Fibroblast of lung (primary cell): ENCODE measurements at regions not wholly inside any gene's neighbourhood (a gene's known extent, or its start where the extent isn't known, plus 50 kb on each side); places are given as distances from the start of the nearest gene placed in this dataset.

ENCODE experiments used
- DNase-seq, 2 donors: peaks; one replicate each; pipeline versions ENCODE4 v3.0.0 to v3.0.0-alpha.2; 2010; ENCODE audit warnings: low read depth in 2 of 2
- H2AFZ ChIP-seq: 2 replicates; pipeline ENCODE4 v1.5.1; 2012; ENCODE audit warnings: low read length, control low read depth, inconsistent platforms
- H3K27ac ChIP-seq: 2 replicates; pipeline ENCODE4 v1.5.1; 2011; ENCODE audit warnings: low read length, control low read depth; ENCODE audit not compliant: insufficient read depth
- H3K27me3 ChIP-seq: 2 replicates; pipeline ENCODE4 v1.5.1; 2011; ENCODE audit warnings: mild to moderate bottlenecking, low read length; ENCODE audit not compliant: control insufficient read depth, insufficient read depth
- H3K36me3 ChIP-seq: 2 replicates; pipeline ENCODE4 v1.5.1; 2011; ENCODE audit warnings: low read length; ENCODE audit not compliant: control insufficient read depth, insufficient read depth
- H3K4me1 ChIP-seq: 2 replicates; pipeline ENCODE4 v1.5.1; 2011; ENCODE audit warnings: low read length; ENCODE audit not compliant: control insufficient read depth, insufficient read depth; ENCODE audit errors: extremely low read depth
- H3K4me2 ChIP-seq: 2 replicates; pipeline ENCODE4 v1.5.1; 2011; ENCODE audit warnings: low read length, control low read depth; ENCODE audit not compliant: insufficient read depth; ENCODE audit errors: extremely low read depth
- H3K4me3 ChIP-seq, 4 experiments: fragments of 200-600 bp in 1 of 4; sonication (generic) in 1 of 4; replicated peaks in 1 of 4; 2 replicates each; pipeline ENCODE4 v1.5.1; 2011 to 2016; ENCODE audit warnings: low read length in 4 of 4, low read depth in 3 of 4, mild to moderate bottlenecking in 3 of 4, control low read depth in 2 of 4, inconsistent platforms in 1 of 4, mixed read lengths in 1 of 4; ENCODE audit not compliant: insufficient read depth in 1 of 4; ENCODE audit errors: control extremely low read depth in 1 of 4
- H3K79me2 ChIP-seq: 2 replicates; pipeline ENCODE4 v1.5.1; 2012; ENCODE audit warnings: mild to moderate bottlenecking, low read length, inconsistent platforms; ENCODE audit not compliant: control insufficient read depth, insufficient read depth
- H3K9ac ChIP-seq: 2 replicates; pipeline ENCODE4 v1.5.1; 2011; ENCODE audit warnings: mild to moderate bottlenecking, low read length, control low read depth; ENCODE audit not compliant: insufficient read depth
- H3K9me3 ChIP-seq: 2 replicates; pipeline ENCODE4 v1.5.1; 2012; ENCODE audit warnings: low read depth, low read length; ENCODE audit not compliant: control insufficient read depth, insufficient read depth
- H4K20me1 ChIP-seq: 2 replicates; pipeline ENCODE4 v1.5.1; 2011; ENCODE audit warnings: low read length; ENCODE audit not compliant: control insufficient read depth, insufficient read depth; ENCODE audit errors: extremely low read depth
- EZH2 ChIP-seq: IDR thresholded peaks from 2 replicates; pipeline ENCODE4 v1.5.1; 2012; ENCODE audit warnings: low read length, control low read depth, mild to moderate bottlenecking; ENCODE audit errors: missing control alignments
- TF ChIP-seq, protein P1 (sequence below), 2 donors: IDR thresholded peaks in 1 of 2; conservative IDR thresholded peaks in 1 of 2; 1 replicate in 1 of 2; 2 replicates in 1 of 2; pipeline ENCODE4 v1.5.1; 2011 to 2012; ENCODE audit warnings: low read length in 2 of 2, control low read depth in 1 of 2, inconsistent platforms in 1 of 2, low read depth in 1 of 2, mild to moderate bottlenecking in 1 of 2

DNA sequence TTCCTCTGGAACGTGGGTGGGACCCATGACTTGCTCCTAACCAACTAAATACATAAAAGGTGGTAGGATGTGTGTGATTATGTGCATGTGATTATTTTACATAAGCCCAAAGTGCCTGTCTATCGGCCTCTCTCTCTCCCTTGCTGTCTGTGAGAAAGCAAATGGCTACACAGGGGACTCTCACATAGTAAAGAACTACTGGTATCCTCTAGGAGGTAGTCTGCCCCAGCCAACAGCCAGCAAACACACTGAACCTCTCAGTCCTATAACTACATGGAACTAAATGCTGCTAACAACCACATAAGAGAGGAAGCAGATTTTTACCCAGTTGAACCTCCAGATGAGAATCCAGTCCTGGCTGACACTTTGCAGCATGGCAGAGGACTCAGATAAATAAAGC lies 1249.4 kb downstream of the ADGRL3 start:
- H3K4me1 ChIP-seq, result no peaks in the 10 kb centered on the region
- H3K9me3 ChIP-seq, result no peaks in the 10 kb centered on the region
- H3K36me3 ChIP-seq, result no peaks in the 10 kb centered on the region
- H3K27me3 ChIP-seq, result no peaks in the 10 kb centered on the region
- no peak overlapping the region for H3K4me3 ChIP-seq
- no peak overlapping the region for H3K4me2 ChIP-seq
- no peaks in the 10 kb centered on the region for H3K79me2 ChIP-seq
- H2AFZ ChIP-seq, result no peak overlapping the region
- H3K9ac ChIP-seq, result no peak overlapping the region
- no peak for DNase-seq
- no peaks in the 10 kb centered on the region for H4K20me1 ChIP-seq
- TF ChIP-seq EZH2, result no peak
- TF ChIP-seq, protein P1, sequence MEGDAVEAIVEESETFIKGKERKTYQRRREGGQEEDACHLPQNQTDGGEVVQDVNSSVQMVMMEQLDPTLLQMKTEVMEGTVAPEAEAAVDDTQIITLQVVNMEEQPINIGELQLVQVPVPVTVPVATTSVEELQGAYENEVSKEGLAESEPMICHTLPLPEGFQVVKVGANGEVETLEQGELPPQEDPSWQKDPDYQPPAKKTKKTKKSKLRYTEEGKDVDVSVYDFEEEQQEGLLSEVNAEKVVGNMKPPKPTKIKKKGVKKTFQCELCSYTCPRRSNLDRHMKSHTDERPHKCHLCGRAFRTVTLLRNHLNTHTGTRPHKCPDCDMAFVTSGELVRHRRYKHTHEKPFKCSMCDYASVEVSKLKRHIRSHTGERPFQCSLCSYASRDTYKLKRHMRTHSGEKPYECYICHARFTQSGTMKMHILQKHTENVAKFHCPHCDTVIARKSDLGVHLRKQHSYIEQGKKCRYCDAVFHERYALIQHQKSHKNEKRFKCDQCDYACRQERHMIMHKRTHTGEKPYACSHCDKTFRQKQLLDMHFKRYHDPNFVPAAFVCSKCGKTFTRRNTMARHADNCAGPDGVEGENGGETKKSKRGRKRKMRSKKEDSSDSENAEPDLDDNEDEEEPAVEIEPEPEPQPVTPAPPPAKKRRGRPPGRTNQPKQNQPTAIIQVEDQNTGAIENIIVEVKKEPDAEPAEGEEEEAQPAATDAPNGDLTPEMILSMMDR (conservative IDR thresholded peaks at IDR 0.05 in 1 of 2, IDR thresholded peaks at IDR 0.05 in 1 of 2; ENCODE audit: low read depth in 1 of 2, low read length in 2 of 2), result no peak
- H3K27ac ChIP-seq, result no peak overlapping the region

DNA sequence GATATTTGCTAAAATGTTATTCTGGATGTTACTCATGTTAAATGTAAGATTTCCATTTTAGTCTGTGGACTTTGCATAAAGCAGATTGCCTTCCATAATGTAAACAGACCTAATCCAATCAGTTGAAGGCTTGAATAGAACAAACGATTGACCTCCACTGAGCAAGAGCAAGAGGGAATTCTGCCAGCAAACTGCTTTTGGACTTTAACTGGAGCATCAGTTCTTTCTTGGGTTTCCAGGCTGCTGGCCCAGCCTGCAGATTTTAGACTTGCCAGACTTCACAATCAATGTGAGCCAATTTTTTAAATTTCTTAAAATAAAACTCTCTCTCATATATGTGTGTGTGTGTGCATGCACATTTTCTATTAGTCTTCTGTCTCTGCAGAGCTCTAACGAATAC lies 1248.8 kb downstream of the ADGRL3 start:
- Histone ChIP-seq H3K4me1 (no peaks in the 10 kb centered on the region), H3K9me3 (no peaks in the 10 kb centered on the region)

DNA sequence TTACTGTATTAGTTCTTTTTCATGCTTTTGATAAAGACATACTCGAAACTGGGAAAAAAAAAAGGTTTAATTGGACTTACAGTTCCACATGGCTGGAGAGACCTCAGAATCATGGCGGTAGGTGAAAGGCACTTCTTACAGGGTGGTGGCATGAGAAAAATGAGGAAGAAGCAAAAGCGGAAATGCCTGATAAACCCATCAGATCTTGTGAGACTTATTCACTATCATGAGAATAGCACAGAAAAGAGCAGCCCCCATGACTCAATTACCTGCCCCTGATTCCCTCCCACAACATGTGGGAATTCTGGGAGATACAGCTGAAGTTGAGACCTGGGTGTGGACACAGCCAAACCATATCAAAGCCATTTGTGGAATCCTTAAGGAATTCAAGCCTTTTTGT lies 1238.9 kb downstream of the ADGRL3 start:
- H3K79me2 ChIP-seq, result no peaks in the 10 kb centered on the region
- DNase-seq, result no peak
- H3K4me3 ChIP-seq, result no peak overlapping the region
- no peak overlapping the region for H2AFZ ChIP-seq
- no peak overlapping the region for H3K9ac ChIP-seq
- H3K27me3 ChIP-seq, result no peaks in the 10 kb centered on the region
- no peaks in the 10 kb centered on the region for H4K20me1 ChIP-seq
- H3K9me3 ChIP-seq, result no peaks in the 10 kb centered on the region
- H3K27ac ChIP-seq, result no peak overlapping the region
- H3K36me3 ChIP-seq, result no peaks in the 10 kb centered on the region
- no peak overlapping the region for H3K4me2 ChIP-seq
- TF ChIP-seq EZH2, result no peak
- TF ChIP-seq, protein P1 (conservative IDR thresholded peaks at IDR 0.05 in 1 of 2, IDR thresholded peaks at IDR 0.05 in 1 of 2; ENCODE audit: low read depth in 1 of 2, low read length in 2 of 2), result no peak
- no peaks in the 10 kb centered on the region for H3K4me1 ChIP-seq

More for the DNA sequence above, 1248.8 kb downstream of the ADGRL3 start:
- Histone ChIP-seq H4K20me1 (no peaks in the 10 kb centered on the region), H3K4me2 (no peak overlapping the region), H3K9ac (no peak overlapping the region), H3K27me3 (no peaks in the 10 kb centered on the region), H3K79me2 (no peaks in the 10 kb centered on the region), H3K4me3 (no peak overlapping the region), H3K36me3 (no peaks in the 10 kb centered on the region), H2AFZ (no peak overlapping the region), H3K27ac (no peak overlapping the region)
- DNase-seq, result no peak
- no peak for TF ChIP-seq EZH2
- TF ChIP-seq, protein P1 (conservative IDR thresholded peaks at IDR 0.05 in 1 of 2, IDR thresholded peaks at IDR 0.05 in 1 of 2; ENCODE audit: low read depth in 1 of 2, low read length in 2 of 2), result no peak
